ENCODE measurements at regions not wholly inside any gene's neighbourhood (a gene's known extent, or its start where the extent isn't known, plus 50 kb on each side); places are given as distances from the start of the nearest gene placed in this dataset.

DNA sequence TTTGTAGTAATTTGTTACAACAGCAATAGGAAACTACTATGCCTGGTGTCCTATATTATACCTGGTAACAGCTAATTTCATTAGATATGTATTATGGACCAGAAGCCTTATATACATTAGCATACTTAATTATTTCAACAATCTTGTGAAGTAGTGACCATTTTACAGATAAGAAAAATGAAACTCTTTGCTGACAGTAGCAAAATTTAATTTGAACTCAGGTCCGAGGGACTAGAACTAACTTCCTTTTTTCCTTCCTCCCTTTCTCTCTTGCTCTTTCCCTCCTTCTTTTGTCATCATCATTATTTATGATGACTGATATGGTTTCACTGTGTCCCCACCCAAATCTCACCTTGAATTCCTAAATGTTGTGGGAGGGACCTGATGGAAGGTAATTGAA is 482.0 kb downstream of the SNAPC1 start (continued):
- TF ChIP-seq CTCF (IDR thresholded peaks at IDR 0.05; ENCODE audit: low read depth, low read length, missing input control) (no peak), SP1 (IDR thresholded peaks at IDR 0.05) (no peak)

DNA sequence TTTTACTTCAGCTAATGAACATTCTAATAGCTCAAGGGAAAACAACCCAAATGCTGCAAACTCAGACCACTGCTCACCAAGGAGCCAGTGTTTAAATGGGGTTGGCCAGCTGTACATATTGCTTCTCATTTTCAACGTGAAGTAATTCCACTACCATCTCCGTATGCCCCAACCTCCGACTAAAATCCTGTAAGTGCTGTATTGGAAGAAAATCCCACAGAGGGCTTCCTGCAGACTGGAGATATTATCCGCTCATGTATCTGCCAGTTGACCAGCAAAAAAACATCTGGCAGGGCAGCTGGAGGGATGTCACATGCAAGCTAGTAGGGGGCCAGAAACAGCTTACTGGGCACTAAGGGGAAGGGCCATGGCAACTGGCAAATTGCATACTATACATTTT is 485.0 kb downstream of the SNAPC1 start:
- Histone ChIP-seq H3K36me3 (ENCODE audit: control insufficient read depth in 4 of 4, insufficient read depth in 3 of 4, low read depth in 1 of 4, low read length in 3 of 4) (no peaks in the 10 kb centered on the region), H3K4me3 (ENCODE audit: low read depth in 1 of 3, low read length in 3 of 3) (no peak overlapping the region), H3K27ac (ENCODE audit: low read depth in 1 of 2, low read length in 2 of 2) (no peak overlapping the region), H3K9me3 (ENCODE audit: control insufficient read depth in 4 of 4, low read length in 3 of 4) (no peaks in the 10 kb centered on the region), H3K27me3 (ENCODE audit: control insufficient read depth in 4 of 4, insufficient read depth in 4 of 4, low read length in 3 of 4) (peaks cover 0 to 2% (median 0%) of the 10 kb centered on the region in 4 donors), H3K9ac (ENCODE audit: low read depth in 1 of 2, low read length in 2 of 2) (no peak overlapping the region), H3K4me1 (ENCODE audit: control insufficient read depth in 4 of 4, insufficient read depth in 4 of 4, low read length in 3 of 4) (no peaks in the 10 kb centered on the region)
- TF ChIP-seq FOXA1 (IDR thresholded peaks at IDR 0.05) (no peak), MAX (IDR thresholded peaks at IDR 0.05) (no peak), FOXA2 (IDR thresholded peaks at IDR 0.05) (no peak), REST (IDR thresholded peaks at IDR 0.05) (no peak), HNF4A (conservative IDR thresholded peaks at IDR 0.05) (no peak), CTCF (IDR thresholded peaks at IDR 0.05; ENCODE audit: low read depth, low read length, missing input control) (no peak), EGR1 (IDR thresholded peaks at IDR 0.05; ENCODE audit: low read depth in 2 of 2) (no peak), GABPA (IDR thresholded peaks at IDR 0.05 in 1 of 2, conservative IDR thresholded peaks at IDR 0.05 in 1 of 2) (no peak), RXRA (IDR thresholded peaks at IDR 0.05) (no peak), YY1 (IDR thresholded peaks at IDR 0.05) (no peak), HNF4G (IDR thresholded peaks at IDR 0.05) (no peak), ZBTB33 (IDR thresholded peaks at IDR 0.05) (no peak), ATF3 (IDR thresholded peaks at IDR 0.05) (no peak), NR2F2 (IDR thresholded peaks at IDR 0.05) (no peak), JUND (IDR thresholded peaks at IDR 0.05) (no peak), SP1 (IDR thresholded peaks at IDR 0.05) (no peak), TAF1 (conservative IDR thresholded peaks at IDR 0.05) (no peak)
- DNase-seq (ENCODE audit: low spot score): no peak
- WGBS: 80% methylated on average over 4 of the region's 4 CpGs
